HG02759 (cell line): ENCODE measurements at regions not wholly inside any gene's neighbourhood (a gene's known extent, or its start where the extent isn't known, plus 50 kb on each side); places are given as distances from the start of the nearest gene placed in this dataset.
"Not testable (repeated sequence)": the region's sequence is repeated elsewhere in the genome, so short reads cannot be mapped to it uniquely, and the experiment has no call there.

Source experiments
- ATAC-seq: cut with Tn5 transposase; IDR thresholded peaks from one replicate; pipeline ENCODE4 v1.9.1; 2021; ENCODE audit warnings: mild to moderate bottlenecking, moderate library complexity; ENCODE audit not compliant: unreplicated experiment

DNA sequence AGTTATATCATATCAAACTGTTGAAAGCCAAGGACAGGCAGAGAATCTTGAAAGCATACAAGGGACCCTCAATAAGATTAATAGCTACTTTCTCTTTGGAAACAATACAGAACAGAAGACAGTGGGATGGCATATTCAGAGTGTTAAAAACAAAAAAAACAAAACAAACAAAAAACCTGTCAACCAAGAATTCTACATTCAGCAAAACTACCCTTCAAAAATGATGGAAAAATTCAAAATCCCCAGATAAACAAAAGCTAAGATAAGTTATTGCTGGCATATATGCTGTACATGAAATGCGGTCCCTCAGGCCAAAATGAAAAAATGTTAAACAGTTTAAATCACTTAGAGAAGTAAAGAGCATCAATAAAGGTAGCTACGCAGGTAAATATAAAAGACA lies 425.1 kb downstream of the ACTL7B start:
- ATAC-seq = no peak

DNA sequence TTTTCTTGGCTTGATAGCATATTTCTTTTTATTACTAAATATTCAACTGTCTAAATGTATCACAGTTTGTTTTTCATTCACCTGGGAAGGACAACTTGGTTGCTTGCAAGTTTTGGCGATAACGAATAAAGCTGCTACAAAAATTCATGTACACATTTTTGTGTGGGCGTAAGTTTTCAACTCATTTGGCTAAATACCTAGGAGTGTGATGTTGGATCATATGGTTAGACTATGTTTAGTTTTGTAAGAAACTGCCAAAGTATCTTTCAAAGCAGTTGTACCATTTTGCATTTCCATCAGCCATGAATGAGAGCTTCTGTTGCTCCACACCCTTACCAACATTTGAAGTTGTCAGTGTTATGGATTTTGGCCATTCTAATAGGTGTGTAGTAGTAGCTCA lies 428.0 kb downstream of the ACTL7B start:
- no peak for ATAC-seq

- ATAC-seq = not testable (repeated sequence)
These were observed 429.3 kb downstream of the ACTL7B start for GRCh38 chr9:108426421-108426940.

DNA sequence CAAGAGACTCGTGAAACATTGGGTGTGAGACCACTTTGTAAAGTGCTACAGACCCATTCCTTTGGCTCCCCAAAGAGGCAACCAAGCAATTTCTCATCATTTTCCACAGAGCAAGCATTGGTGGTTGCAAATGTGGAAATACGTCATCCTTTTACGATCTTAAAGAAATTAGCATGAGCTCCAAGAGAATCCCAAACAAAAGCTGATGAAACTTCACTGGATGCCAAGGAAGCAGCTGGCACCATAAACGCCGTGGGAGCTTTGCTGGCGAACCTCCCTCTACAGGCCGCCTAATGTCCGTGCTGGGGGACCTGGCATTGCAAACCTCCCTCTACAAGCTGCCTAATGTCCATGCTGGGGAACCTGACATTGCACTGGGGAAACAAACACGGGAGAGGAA lies 432.4 kb downstream of the ACTL7B start:
- no peak for ATAC-seq

- no peak for ATAC-seq
These were observed 436.4 kb downstream of the ACTL7B start for GRCh38 chr9:108419379-108419778.

DNA sequence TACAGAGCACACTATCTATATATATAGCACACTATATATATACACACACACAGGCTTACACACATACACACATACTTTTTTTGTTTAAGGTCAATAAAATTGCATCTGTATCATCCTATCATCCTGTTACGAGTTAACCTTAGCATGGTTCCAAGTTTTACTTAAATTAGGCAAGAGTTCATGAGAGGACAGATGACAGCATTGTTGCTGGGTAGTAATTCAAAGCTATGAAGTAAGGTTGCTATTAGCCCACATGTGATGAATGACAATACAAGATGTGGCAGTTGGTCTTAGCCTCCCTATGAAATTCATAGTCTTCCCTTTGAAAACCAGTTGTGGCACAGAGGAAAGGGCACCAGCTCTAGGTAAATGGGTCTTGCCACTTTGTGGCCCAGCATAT lies 438.1 kb downstream of the ACTL7B start:
- ATAC-seq = no peak

DNA sequence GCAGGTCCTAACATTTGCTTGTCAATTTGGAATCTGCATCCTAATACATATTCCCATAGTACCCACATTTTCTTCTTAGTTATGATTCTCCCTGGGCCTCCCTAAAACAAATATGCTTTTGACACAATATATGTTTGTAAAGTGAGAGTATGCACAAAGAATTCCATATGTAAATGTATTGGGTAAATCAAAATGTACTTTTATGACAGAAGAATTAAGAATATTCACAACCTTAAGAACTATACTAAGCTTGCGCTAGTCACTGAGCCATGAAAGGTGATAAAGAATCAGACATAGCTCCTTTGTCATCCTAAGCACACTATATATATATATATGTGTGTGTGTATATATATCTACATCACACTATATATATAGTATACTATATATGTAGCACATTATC lies 438.5 kb downstream of the ACTL7B start:
- ATAC-seq = no peak

- no peak for ATAC-seq
These were observed 439.5 kb downstream of the ACTL7B start for GRCh38 chr9:108416324-108416723.

- no peak for ATAC-seq
These were observed 442.0 kb downstream of the ACTL7B start for GRCh38 chr9:108413809-108414208.

- ATAC-seq = no peak
These were observed 443.0 kb downstream of the ACTL7B start for GRCh38 chr9:108412755-108413154.

DNA sequence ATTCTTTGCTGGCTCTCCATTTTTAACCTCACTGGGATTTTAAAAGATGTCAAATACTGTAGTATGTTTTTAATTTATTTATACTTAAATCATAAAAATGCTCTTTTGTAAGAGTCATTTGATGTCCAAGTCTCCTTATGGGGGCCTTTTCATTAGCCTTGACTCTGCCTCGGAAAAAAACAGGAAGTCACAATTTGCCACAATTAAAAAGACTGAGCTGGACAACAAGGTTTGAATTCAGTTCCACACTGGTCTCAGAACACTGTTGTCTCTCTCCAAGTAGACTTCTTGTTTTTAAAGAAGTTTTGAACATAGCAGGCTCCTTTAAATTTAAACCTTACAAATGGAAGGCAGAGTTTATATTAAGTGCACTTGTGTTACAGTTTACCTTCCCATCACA lies 444.2 kb downstream of the ACTL7B start:
- ATAC-seq = no peak

- ATAC-seq = no peak
These were observed 445.6 kb downstream of the ACTL7B start for GRCh38 chr9:108410161-108410560.

- ATAC-seq = no peak
These were observed 455.5 kb downstream of the ACTL7B start for GRCh38 chr9:108400297-108400696.

DNA sequence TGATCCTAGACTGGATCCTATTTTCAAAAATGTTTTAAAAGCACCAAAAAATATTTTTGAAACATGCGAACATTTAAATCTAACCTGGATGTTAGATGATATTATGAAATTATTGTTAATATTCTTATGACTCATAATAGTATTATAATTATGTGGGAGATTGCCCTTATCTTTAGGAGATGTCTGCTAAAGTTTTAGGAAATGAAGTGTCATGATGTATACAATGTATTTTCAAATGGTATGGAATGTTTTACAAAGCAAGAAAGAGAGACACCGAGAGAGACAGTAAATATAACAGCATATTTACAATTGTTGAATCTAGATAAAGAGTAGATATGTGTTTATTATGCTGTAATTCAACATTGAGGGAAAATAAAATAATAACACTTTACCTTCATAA lies 455.9 kb downstream of the ACTL7B start:
- no peak for ATAC-seq

- ATAC-seq = no peak
These were observed 458.5 kb downstream of the ACTL7B start for GRCh38 chr9:108397286-108397685.

DNA sequence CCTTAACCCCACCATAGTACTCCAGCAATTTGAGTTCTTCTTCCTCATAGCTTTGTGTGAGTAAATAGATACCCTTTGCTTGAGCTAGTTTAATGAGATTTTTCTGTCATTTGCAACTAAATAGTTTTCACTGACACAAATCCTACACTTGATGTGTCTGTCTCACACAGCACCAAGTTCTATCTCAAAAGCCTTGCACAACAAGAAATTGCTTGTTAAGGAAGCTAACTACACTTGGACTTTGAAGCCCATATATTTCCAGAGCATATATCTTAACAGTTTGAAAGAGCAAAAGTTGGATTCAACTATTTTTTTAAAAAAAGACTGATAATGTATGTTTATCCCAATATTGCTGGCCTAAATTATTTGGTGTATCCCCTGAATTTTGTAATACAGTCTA lies 459.2 kb downstream of the ACTL7B start:
- no peak for ATAC-seq

- no peak for ATAC-seq
These were observed 459.6 kb downstream of the ACTL7B start for GRCh38 chr9:108396193-108396592.

- ATAC-seq = no peak
These were observed 460.4 kb downstream of the ACTL7B start for GRCh38 chr9:108395421-108395820.

- ATAC-seq = no peak
These were observed 461.1 kb downstream of the ACTL7B start for GRCh38 chr9:108394726-108395125.

DNA sequence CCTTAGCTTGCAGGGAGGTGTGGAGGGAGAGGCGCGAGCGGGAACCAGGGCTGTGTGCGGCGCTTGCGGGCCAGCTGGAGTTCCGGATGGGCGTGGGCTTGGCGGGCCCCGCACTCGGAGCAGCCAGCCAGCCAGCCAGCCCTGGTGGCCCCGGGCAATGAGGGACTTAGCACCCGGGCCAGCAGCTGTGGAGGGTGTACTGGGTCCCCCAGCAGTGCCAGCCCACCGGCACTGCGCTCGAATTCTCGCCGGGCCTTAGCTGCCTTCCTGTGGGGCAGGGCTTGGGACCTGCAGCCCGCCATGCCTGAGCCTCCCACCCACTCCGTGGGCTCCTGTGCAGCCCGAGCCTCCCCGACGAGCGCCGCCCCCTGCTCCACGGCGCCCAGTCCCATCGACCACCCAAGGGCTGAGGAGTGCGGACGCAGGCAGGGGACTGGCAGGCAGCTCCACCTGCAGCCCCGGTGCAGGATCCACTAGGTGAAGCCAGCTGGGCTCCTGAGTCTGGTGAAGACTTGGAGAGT lies 462.2 kb downstream of the ACTL7B start:
- not testable (repeated sequence) for ATAC-seq

DNA sequence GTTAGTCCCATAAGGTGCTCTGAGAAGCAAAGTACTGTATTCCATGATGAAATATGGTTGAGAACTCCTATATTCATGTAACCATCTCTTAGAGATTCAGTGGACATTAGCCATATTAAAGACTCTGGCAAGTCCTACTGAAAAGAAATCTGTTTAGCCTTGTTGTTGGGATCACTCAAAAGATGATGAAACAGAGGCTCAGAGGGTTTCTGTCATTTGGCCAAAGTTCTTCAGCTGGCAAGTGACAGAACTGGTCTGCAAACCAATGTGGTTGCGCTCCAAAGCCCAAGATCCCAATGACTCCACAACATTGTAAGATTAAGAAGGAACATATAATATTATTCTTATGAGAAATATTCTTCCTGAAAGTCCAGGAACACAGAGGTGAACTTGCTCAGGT lies 462.9 kb downstream of the ACTL7B start:
- no peak for ATAC-seq

DNA sequence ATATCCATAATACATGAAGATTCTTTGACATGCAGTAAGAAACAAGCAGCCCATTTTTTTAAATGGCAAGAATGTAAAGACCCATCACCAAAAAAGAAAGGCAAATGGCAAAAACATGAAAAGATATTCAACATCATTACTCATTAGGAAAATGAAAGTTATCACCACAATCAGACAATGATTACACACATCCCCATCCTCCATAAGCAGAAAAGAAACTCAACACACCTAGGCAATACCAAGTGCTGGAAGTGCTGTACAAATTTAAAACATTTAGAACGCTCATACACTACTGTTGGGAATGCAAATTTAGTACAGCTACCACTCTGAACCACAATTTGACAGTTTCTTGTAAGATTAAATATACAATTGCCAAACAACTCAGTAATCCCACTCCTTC lies 466.7 kb downstream of the ACTL7B start:
- ATAC-seq = peak; percentile 40

GRCh38 chr9:108386859-108387384 lies 468.9 kb downstream of the ACTL7B start:
- no peak for ATAC-seq
